B cell (primary cell): ENCODE measurements at regions not wholly inside any gene's neighbourhood (a gene's known extent, or its start where the extent isn't known, plus 50 kb on each side); places are given as distances from the start of the nearest gene placed in this dataset.

Experiments
- EZH2 ChIP-seq: IDR thresholded peaks from 2 replicates; pipeline ENCODE4 v1.6.1; 2012; ENCODE audit warnings: borderline replicate concordance, low read depth, mild to moderate bottlenecking, moderate library complexity, low read length; ENCODE audit not compliant: insufficient read depth, poor library complexity, severe bottlenecking
- TF ChIP-seq, protein P1 (sequence below): fragments of 200-600 bp; IDR thresholded peaks from one replicate; pipeline ENCODE4 v1.8.0; 2022; ENCODE audit warnings: antibody characterized with exemption, mild to moderate bottlenecking

DNA sequence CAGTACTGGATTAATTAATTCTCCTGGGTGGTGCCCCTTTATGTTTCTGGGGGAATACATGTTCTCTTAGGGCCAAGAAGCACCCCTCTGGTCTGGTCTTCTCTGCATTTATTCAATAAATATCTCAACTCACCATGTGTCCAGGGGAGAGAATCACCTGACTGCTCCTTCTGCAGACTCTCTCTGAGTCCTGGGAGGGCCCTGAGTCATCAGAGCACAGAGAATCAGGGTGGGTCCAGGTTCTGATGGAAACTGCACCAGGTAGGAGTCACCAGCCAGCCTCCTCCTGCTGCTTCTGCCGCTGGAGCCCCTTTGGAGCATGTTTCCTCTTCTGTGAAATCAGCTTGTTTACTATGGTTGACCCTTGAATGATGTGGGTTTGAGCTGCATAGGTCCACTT lies 107.7 kb upstream of the PLET1 start:
- TF ChIP-seq, protein P1, sequence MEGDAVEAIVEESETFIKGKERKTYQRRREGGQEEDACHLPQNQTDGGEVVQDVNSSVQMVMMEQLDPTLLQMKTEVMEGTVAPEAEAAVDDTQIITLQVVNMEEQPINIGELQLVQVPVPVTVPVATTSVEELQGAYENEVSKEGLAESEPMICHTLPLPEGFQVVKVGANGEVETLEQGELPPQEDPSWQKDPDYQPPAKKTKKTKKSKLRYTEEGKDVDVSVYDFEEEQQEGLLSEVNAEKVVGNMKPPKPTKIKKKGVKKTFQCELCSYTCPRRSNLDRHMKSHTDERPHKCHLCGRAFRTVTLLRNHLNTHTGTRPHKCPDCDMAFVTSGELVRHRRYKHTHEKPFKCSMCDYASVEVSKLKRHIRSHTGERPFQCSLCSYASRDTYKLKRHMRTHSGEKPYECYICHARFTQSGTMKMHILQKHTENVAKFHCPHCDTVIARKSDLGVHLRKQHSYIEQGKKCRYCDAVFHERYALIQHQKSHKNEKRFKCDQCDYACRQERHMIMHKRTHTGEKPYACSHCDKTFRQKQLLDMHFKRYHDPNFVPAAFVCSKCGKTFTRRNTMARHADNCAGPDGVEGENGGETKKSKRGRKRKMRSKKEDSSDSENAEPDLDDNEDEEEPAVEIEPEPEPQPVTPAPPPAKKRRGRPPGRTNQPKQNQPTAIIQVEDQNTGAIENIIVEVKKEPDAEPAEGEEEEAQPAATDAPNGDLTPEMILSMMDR, result no peak
- no peak for TF ChIP-seq EZH2
